WERI-Rb-1 (cell line): ENCODE measurements at regions not wholly inside any gene's neighbourhood (a gene's known extent, or its start where the extent isn't known, plus 50 kb on each side); places are given as distances from the start of the nearest gene placed in this dataset.
A peak's percentile ranks its signal among the peaks of the same experiment; 100 is the strongest.

Experiments used
- DNase-seq: peaks from one replicate; pipeline ENCODE4 v3.0.0-alpha.2; 2020
- H3K27ac ChIP-seq: fragments of 250-450 bp; sonication (Bioruptor Pico); 2 replicates; pipeline ENCODE4 v1.5.1; 2020; ENCODE audit warnings: mild to moderate bottlenecking, moderate library complexity
- H3K27me3 ChIP-seq: fragments of 250-450 bp; sonication (Bioruptor Pico); 2 replicates; pipeline ENCODE4 v1.5.1; 2021; ENCODE audit warnings: mild to moderate bottlenecking, low read depth, moderate library complexity; ENCODE audit not compliant: insufficient read depth, severe bottlenecking
- H3K36me3 ChIP-seq: fragments of 250-450 bp; sonication (Bioruptor Pico); 2 replicates; pipeline ENCODE4 v1.5.1; 2020; ENCODE audit warnings: mild to moderate bottlenecking, moderate library complexity
- H3K4me3 ChIP-seq: 2 replicates; pipeline ENCODE4 v1.5.1; 2011; ENCODE audit warnings: low read depth, mild to moderate bottlenecking, control low read depth, low read length
- H3K9me3 ChIP-seq: fragments of 250-450 bp; sonication (Bioruptor Pico); 2 replicates; pipeline ENCODE4 v1.5.1; 2021; ENCODE audit warnings: mild to moderate bottlenecking, moderate library complexity; ENCODE audit not compliant: severe bottlenecking
- TF ChIP-seq, protein P1 (sequence below): IDR thresholded peaks from 2 replicates; pipeline ENCODE4 v1.5.1; 2011; ENCODE audit warnings: low read depth, mild to moderate bottlenecking, control low read depth, inconsistent platforms, low read length

GRCh38 chr4:103484521-103484920, 235.3 kb downstream of the TACR3 start:
- Histone ChIP-seq H3K4me3 (no peak overlapping the region), H3K9me3 (no peaks in the 10 kb centered on the region), H3K27ac (no peak overlapping the region), H3K27me3 (no peaks in the 10 kb centered on the region), H3K36me3 (no peaks in the 10 kb centered on the region)
- DNase-seq: no peak
- TF ChIP-seq, protein P1, sequence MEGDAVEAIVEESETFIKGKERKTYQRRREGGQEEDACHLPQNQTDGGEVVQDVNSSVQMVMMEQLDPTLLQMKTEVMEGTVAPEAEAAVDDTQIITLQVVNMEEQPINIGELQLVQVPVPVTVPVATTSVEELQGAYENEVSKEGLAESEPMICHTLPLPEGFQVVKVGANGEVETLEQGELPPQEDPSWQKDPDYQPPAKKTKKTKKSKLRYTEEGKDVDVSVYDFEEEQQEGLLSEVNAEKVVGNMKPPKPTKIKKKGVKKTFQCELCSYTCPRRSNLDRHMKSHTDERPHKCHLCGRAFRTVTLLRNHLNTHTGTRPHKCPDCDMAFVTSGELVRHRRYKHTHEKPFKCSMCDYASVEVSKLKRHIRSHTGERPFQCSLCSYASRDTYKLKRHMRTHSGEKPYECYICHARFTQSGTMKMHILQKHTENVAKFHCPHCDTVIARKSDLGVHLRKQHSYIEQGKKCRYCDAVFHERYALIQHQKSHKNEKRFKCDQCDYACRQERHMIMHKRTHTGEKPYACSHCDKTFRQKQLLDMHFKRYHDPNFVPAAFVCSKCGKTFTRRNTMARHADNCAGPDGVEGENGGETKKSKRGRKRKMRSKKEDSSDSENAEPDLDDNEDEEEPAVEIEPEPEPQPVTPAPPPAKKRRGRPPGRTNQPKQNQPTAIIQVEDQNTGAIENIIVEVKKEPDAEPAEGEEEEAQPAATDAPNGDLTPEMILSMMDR: no peak

GRCh38 chr4:103482893-103483292, 236.9 kb downstream of the TACR3 start:
- H3K9me3 ChIP-seq: no peaks in the 10 kb centered on the region
- no peaks in the 10 kb centered on the region for H3K27me3 ChIP-seq
- H3K27ac ChIP-seq: no peak overlapping the region
- H3K36me3 ChIP-seq: no peaks in the 10 kb centered on the region
- TF ChIP-seq, protein P1: peak; percentile 14; the same call in 1 of the 2 replicates
- no peak for DNase-seq
- H3K4me3 ChIP-seq: no peak overlapping the region

DNA sequence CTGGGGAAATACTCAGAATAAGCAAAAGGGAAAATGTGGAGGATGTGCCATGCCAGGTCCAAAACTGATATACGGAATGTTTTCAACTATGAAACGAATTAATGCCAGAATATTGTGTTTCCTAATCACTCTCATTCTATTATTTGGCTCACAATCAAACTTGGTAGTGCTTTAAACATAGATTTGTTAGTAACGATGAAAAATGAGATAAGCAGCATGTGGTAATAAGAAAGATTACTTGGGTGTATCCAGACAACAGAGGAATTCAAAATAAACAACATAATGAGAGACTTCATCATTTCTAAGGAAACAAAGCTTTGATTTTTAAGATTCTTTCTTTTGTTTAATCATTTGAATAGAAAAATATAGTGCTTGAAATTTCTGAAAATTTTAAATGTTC, 237.3 kb downstream of the TACR3 start:
- DNase-seq: no peak
- no peak overlapping the region for H3K4me3 ChIP-seq
- TF ChIP-seq, protein P1: no peak
- H3K27ac ChIP-seq: no peak overlapping the region
- H3K36me3 ChIP-seq: no peaks in the 10 kb centered on the region
- no peaks in the 10 kb centered on the region for H3K9me3 ChIP-seq
- no peaks in the 10 kb centered on the region for H3K27me3 ChIP-seq

- Histone ChIP-seq H3K36me3 (no peaks in the 10 kb centered on the region), H3K9me3 (no peaks in the 10 kb centered on the region), H3K27me3 (no peaks in the 10 kb centered on the region), H3K4me3 (no peak overlapping the region), H3K27ac (no peak overlapping the region)
- DNase-seq: no peak
- TF ChIP-seq, protein P1: no peak
Observed at GRCh38 chr4:103478734-103479133, 241.1 kb downstream of the TACR3 start.

GRCh38 chr4:103478210-103478609, 241.6 kb downstream of the TACR3 start:
- no peaks in the 10 kb centered on the region for H3K9me3 ChIP-seq
- H3K27ac ChIP-seq: no peak overlapping the region
- DNase-seq: no peak
- TF ChIP-seq, protein P1: no peak
- no peaks in the 10 kb centered on the region for H3K36me3 ChIP-seq
- H3K27me3 ChIP-seq: no peaks in the 10 kb centered on the region
- H3K4me3 ChIP-seq: no peak overlapping the region

GRCh38 chr4:103457566-103457965, 259.4 kb upstream of the CENPE start:
- no peak overlapping the region for H3K27ac ChIP-seq
- H3K4me3 ChIP-seq: no peak overlapping the region
- no peaks in the 10 kb centered on the region for H3K36me3 ChIP-seq
- H3K9me3 ChIP-seq: peaks cover 2% of the 10 kb centered on the region
- TF ChIP-seq, protein P1: no peak
- DNase-seq: no peak
- H3K27me3 ChIP-seq: no peaks in the 10 kb centered on the region
